ENCODE measurements at regions not wholly inside any gene's neighbourhood (a gene's known extent, or its start where the extent isn't known, plus 50 kb on each side); places are given as distances from the start of the nearest gene placed in this dataset.

DNA sequence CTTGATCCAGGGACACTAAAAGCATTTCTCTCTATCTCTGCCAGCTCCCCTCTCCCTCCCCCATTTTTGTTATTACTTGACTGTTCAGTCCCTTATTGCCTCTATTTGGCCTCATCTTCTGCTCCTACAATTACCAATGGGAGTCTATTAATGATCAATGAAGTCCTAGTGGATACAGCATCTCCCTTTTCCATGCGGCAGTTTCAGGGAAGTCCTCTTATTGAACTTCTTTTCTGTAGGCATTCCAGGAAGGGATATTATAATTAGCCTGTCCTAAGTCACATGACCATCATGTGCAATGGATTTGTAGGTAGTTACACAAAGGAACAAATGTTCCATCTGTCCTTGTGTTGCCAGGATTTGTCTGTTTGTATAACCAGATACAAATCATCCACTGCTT is 495.1 kb upstream of the CNTNAP5 start:
- no peaks in the 10 kb centered on the region for H3K27me3 ChIP-seq (replicated peaks in 1 of 2; ENCODE audit: control insufficient read depth in 2 of 2, insufficient read depth in 2 of 2, low read length in 1 of 2)
- no peak for FAIRE-seq
- no peaks in the 10 kb centered on the region for H4K20me1 ChIP-seq (ENCODE audit: control insufficient read depth, insufficient read depth)
- no peak for DNase-seq (ENCODE audit: low read depth, low spot score)
- H3K4me1 ChIP-seq (ENCODE audit: control insufficient read depth, insufficient read depth, low read length): no peaks in the 10 kb centered on the region
- H3K79me2 ChIP-seq (ENCODE audit: control insufficient read depth, insufficient read depth, low read length): no peaks in the 10 kb centered on the region
- no peak overlapping the region for H2AFZ ChIP-seq (ENCODE audit: control insufficient read depth, low read depth, low read length)
- no peaks in the 10 kb centered on the region for H3K9me3 ChIP-seq (replicated peaks; ENCODE audit: control insufficient read depth, insufficient read depth, low read length)
- in situ Hi-C loops (cut with MboI) (no loop called here), intact Hi-C loops (cut with micrococcal nuclease; ENCODE audit: unreplicated experiment) (no loop called here)
- H3K27ac ChIP-seq (ENCODE audit: control insufficient read depth, insufficient read depth): no peak overlapping the region
- no TSS peak for BruUV-seq (replicated peaks)
- TF ChIP-seq POLR2AphosphoS5 (IDR thresholded peaks at IDR 0.05; ENCODE audit: low read length): no peak
- no peak for TF ChIP-seq IKZF2 (IDR thresholded peaks at IDR 0.05)
- no peak for TF ChIP-seq STAT1 (conservative IDR thresholded peaks at IDR 0.05)
- TF ChIP-seq MYC (IDR thresholded peaks at IDR 0.05; ENCODE audit: insufficient read depth, insufficient read length, insufficient replicate concordance, low read length, severe bottlenecking): no peak
- TF ChIP-seq NR2C1 (IDR thresholded peaks at IDR 0.05): no peak
- TF ChIP-seq POU2F2 (IDR thresholded peaks at IDR 0.05; ENCODE audit: borderline replicate concordance, low read depth, low read length): no peak
- TF ChIP-seq ZSCAN29 (IDR thresholded peaks at IDR 0.05): no peak
- no peak for TF ChIP-seq ASH2L (IDR thresholded peaks at IDR 0.05; ENCODE audit: borderline replicate concordance, low read depth)
- TF ChIP-seq SREBF2 (IDR thresholded peaks at IDR 0.05; ENCODE audit: low read length): no peak
- no peak for TF ChIP-seq NFXL1 (IDR thresholded peaks at IDR 0.05; ENCODE audit: borderline replicate concordance)
- no peak for TF ChIP-seq SMARCA5 (IDR thresholded peaks at IDR 0.05)
- no peak for TF ChIP-seq KDM1A (IDR thresholded peaks at IDR 0.05; ENCODE audit: borderline replicate concordance)
- TF ChIP-seq NFYB (IDR thresholded peaks at IDR 0.05; ENCODE audit: insufficient read depth, low read depth, low read length): no peak
- no peak for TF ChIP-seq MEF2B (IDR thresholded peaks at IDR 0.05; ENCODE audit: partially characterized antibody, poor library complexity, severe bottlenecking)
- TF ChIP-seq BRCA1 (IDR thresholded peaks at IDR 0.05; ENCODE audit: low read depth, low read length): no peak
- TF ChIP-seq EP300 (IDR thresholded peaks at IDR 0.05; ENCODE audit: borderline replicate concordance in 1 of 2, control insufficient read depth in 1 of 2, low read depth in 2 of 2, low read length in 2 of 2): no peak
- no peaks in the 10 kb centered on the region for H3K36me3 ChIP-seq (ENCODE audit: control insufficient read depth in 2 of 2, insufficient read depth in 2 of 2, low read length in 1 of 2)
- ATAC-seq: no peak
- 40% methylated on average over 1 of the region's 1 CpG for WGBS (ENCODE audit: insufficient coverage, insufficient replicate concordance, low lambda C conversion rate, missing lambda C conversion rate)
- POLR2A ChIA-PET: interaction anchor here (0.5 kb wide), 1 partner anchor 18 kb away, joined by 5 read pairs; no protein-coding TSS in a partner anchor
- H3K4me3 ChIP-seq: no peak overlapping the region
- H3K9ac ChIP-seq (ENCODE audit: control insufficient read depth, insufficient read depth, low read length): no peak overlapping the region
- RAD21 ChIA-PET (ENCODE audit: unreplicated experiment): no interaction called here
- no peak overlapping the region for H3K4me2 ChIP-seq (ENCODE audit: control insufficient read depth, insufficient read depth)
- SMC1A ChIA-PET (ENCODE audit: uncharacterized antibody, unreplicated experiment): no interaction called here
- CTCF ChIA-PET: no interaction called here
